ENCODE measurements at regions not wholly inside any gene's neighbourhood (a gene's known extent, or its start where the extent isn't known, plus 50 kb on each side); places are given as distances from the start of the nearest gene placed in this dataset.
A peak's percentile ranks its signal among the peaks of the same experiment; 100 is the strongest.

- no peak for TF ChIP-seq ZBTB7A (IDR thresholded peaks at IDR 0.05; ENCODE audit: low read depth)
- no peak for TF ChIP-seq NFIC (IDR thresholded peaks at IDR 0.05)
- no peak for TF ChIP-seq CREB1 (IDR thresholded peaks at IDR 0.05; ENCODE audit: low read depth)
- TF ChIP-seq USF1 (IDR thresholded peaks at IDR 0.05): no peak
- TF ChIP-seq REST (IDR thresholded peaks at IDR 0.05; ENCODE audit: low read depth): no peak
- TF ChIP-seq TCF12 (IDR thresholded peaks at IDR 0.05; ENCODE audit: low read depth): no peak
- no peak for TF ChIP-seq RAD21 (IDR thresholded peaks at IDR 0.05; ENCODE audit: low read depth)
- TF ChIP-seq TAF1 (IDR thresholded peaks at IDR 0.05; ENCODE audit: low read depth): no peak
- no peak for TF ChIP-seq YY1 (IDR thresholded peaks at IDR 0.05; ENCODE audit: low read depth)
Observed at GRCh38 chr2:111691164-111691875, 192.7 kb downstream of the ANAPC1 start.

- no peak for TF ChIP-seq NFIC (IDR thresholded peaks at IDR 0.05)
- no peak for TF ChIP-seq MAX (IDR thresholded peaks at IDR 0.05)
Observed at GRCh38 chr2:111692311-111692710, 191.7 kb downstream of the ANAPC1 start.

- peak; percentile 24; the same call in 1 of the 2 replicates for TF ChIP-seq EP300 (IDR thresholded peaks at IDR 0.05; ENCODE audit: borderline replicate concordance)
- TF ChIP-seq MAX (IDR thresholded peaks at IDR 0.05): no peak
- no peak for TF ChIP-seq YY1 (IDR thresholded peaks at IDR 0.05; ENCODE audit: low read depth)
- no peak for TF ChIP-seq CREB1 (IDR thresholded peaks at IDR 0.05; ENCODE audit: low read depth)
- TF ChIP-seq NFIC (IDR thresholded peaks at IDR 0.05): peak; percentile 81
- TF ChIP-seq TCF12 (IDR thresholded peaks at IDR 0.05; ENCODE audit: low read depth): peak; percentile 40; the same call in 1 of the 2 replicates
- no peak for TF ChIP-seq RAD21 (IDR thresholded peaks at IDR 0.05; ENCODE audit: low read depth)
- TF ChIP-seq TEAD4 (IDR thresholded peaks at IDR 0.05): peak; percentile 52
- no peak for TF ChIP-seq ZBTB7A (IDR thresholded peaks at IDR 0.05; ENCODE audit: low read depth)
Observed at GRCh38 chr2:111694700-111695101, 189.3 kb downstream of the ANAPC1 start.

GRCh38 chr2:111695441-111696007 lies 188.5 kb downstream of the ANAPC1 start:
- TF ChIP-seq USF1 (IDR thresholded peaks at IDR 0.05): no peak
- TF ChIP-seq NFIC (IDR thresholded peaks at IDR 0.05): no peak
- no peak for TF ChIP-seq REST (IDR thresholded peaks at IDR 0.05; ENCODE audit: low read depth)
- no peak for TF ChIP-seq FOXM1 (IDR thresholded peaks at IDR 0.05; ENCODE audit: borderline replicate concordance, low read depth)
- TF ChIP-seq TAF1 (IDR thresholded peaks at IDR 0.05; ENCODE audit: low read depth): no peak
- no peak for TF ChIP-seq EGR1 (IDR thresholded peaks at IDR 0.05)
- no peak for TF ChIP-seq ZBTB7A (IDR thresholded peaks at IDR 0.05; ENCODE audit: low read depth)
- no peak for TF ChIP-seq CREB1 (IDR thresholded peaks at IDR 0.05; ENCODE audit: low read depth)
- no peak for TF ChIP-seq EP300 (IDR thresholded peaks at IDR 0.05; ENCODE audit: borderline replicate concordance)
- no peak for TF ChIP-seq CEBPB (IDR thresholded peaks at IDR 0.05)
- TF ChIP-seq TEAD4 (IDR thresholded peaks at IDR 0.05): no peak
- no peak for TF ChIP-seq RAD21 (IDR thresholded peaks at IDR 0.05; ENCODE audit: low read depth)
- no peak for TF ChIP-seq TCF12 (IDR thresholded peaks at IDR 0.05; ENCODE audit: low read depth)
- no peak for TF ChIP-seq MAX (IDR thresholded peaks at IDR 0.05)
- TF ChIP-seq YY1 (IDR thresholded peaks at IDR 0.05; ENCODE audit: low read depth): no peak

GRCh38 chr2:111696226-111696625 lies 187.8 kb downstream of the ANAPC1 start:
- TF ChIP-seq EGR1 (IDR thresholded peaks at IDR 0.05) (no peak), MAX (IDR thresholded peaks at IDR 0.05) (no peak), TCF12 (IDR thresholded peaks at IDR 0.05; ENCODE audit: low read depth) (no peak), CREB1 (IDR thresholded peaks at IDR 0.05; ENCODE audit: low read depth) (no peak)

GRCh38 chr2:111697560-111697959 lies 186.4 kb downstream of the ANAPC1 start:
- TF ChIP-seq CREB1 (IDR thresholded peaks at IDR 0.05; ENCODE audit: low read depth) (no peak), ZBTB7A (IDR thresholded peaks at IDR 0.05; ENCODE audit: low read depth) (no peak), FOXM1 (IDR thresholded peaks at IDR 0.05; ENCODE audit: borderline replicate concordance, low read depth) (no peak), NFIC (IDR thresholded peaks at IDR 0.05) (no peak), TEAD4 (IDR thresholded peaks at IDR 0.05) (no peak), REST (IDR thresholded peaks at IDR 0.05; ENCODE audit: low read depth) (no peak), EP300 (IDR thresholded peaks at IDR 0.05; ENCODE audit: borderline replicate concordance) (no peak), USF1 (IDR thresholded peaks at IDR 0.05) (no peak), YY1 (IDR thresholded peaks at IDR 0.05; ENCODE audit: low read depth) (no peak), MAX (IDR thresholded peaks at IDR 0.05) (no peak), TAF1 (IDR thresholded peaks at IDR 0.05; ENCODE audit: low read depth) (no peak), RAD21 (IDR thresholded peaks at IDR 0.05; ENCODE audit: low read depth) (no peak)

Data from Ishikawa (cell line).